K562 (cell line): ENCODE measurements at regions not wholly inside any gene's neighbourhood (a gene's known extent, or its start where the extent isn't known, plus 50 kb on each side); places are given as distances from the start of the nearest gene placed in this dataset.

Experiments
- ATAC-seq: fragments of 200-7000 bp; cut with Tn5 transposase; 3 replicates; pipeline ENCODE4 v1.9.1; 2020; ENCODE audit warnings: moderate library complexity
- BruUV-seq: library from RNA; stranded (reverse); fragments of 400-500 nt; replicated peaks from 2 replicates; lab custom pipeline; 2021; lab: Mats Ljungman, UMichigan
- CTCF ChIA-PET: fragments of 300-600 bp; formaldehyde crosslinking; extraction: SDS; loops from one replicate; lab custom pipeline; 2021; ENCODE audit warnings: low intra/inter-chr PET ratio; lab: Yijun Ruan, JAX
- POLR2A ChIA-PET: fragments of 300-600, 350-650 bp; sonication (Branson Sonifier 250); formaldehyde crosslinking; extraction: SDS; loops from one replicate; lab custom pipeline; 2021; ENCODE audit warnings: antibody characterized with exemption, inconsistent platforms; lab: Yijun Ruan, JAX
- DNase-seq, 4 experiments: peaks; one replicate each; pipeline versions ENCODE4 v3.0.0 to v3.0.0-alpha.2; 2011 to 2018; ENCODE audit warnings: low spot score in 3 of 4, mixed read lengths in 3 of 4; ENCODE audit errors: extremely low read depth in 1 of 4
- FAIRE-seq: peaks from 2 replicates; lab custom pipeline; 2011; peaks lifted over from hg19 to GRCh38; lab: Jason Lieb, UNC
- H2AFZ ChIP-seq: 2 replicates; pipeline ENCODE4 v1.6.0; 2011; ENCODE audit warnings: low read depth, low read length, control low read depth, inconsistent platforms
- H3K27ac ChIP-seq: fragments of 200-600 bp; 3 replicates; pipeline ENCODE4 v1.8.0; 2011; ENCODE audit warnings: low read depth, mild to moderate bottlenecking, control low read depth, inconsistent platforms, low read length, moderate library complexity, mixed read lengths; ENCODE audit errors: extremely low read depth
- H3K27me3 ChIP-seq, 2 experiments: fragments of 300-600 bp in 1 of 2; 2 replicates in 1 of 2; 3 replicates in 1 of 2; pipeline versions ENCODE4 v1.6.0 to v1.8.0; 2011; ENCODE audit warnings: inconsistent platforms in 2 of 2, low read length in 2 of 2, mild to moderate bottlenecking in 1 of 2, mixed read lengths in 1 of 2, moderate library complexity in 1 of 2; ENCODE audit not compliant: control insufficient read depth in 2 of 2, insufficient read depth in 2 of 2
- H3K36me3 ChIP-seq: fragments of 300-600 bp; 3 replicates; pipeline ENCODE4 v1.8.0; 2011; ENCODE audit warnings: mild to moderate bottlenecking, low read length, inconsistent platforms; ENCODE audit not compliant: control insufficient read depth, insufficient read depth
- H3K4me1 ChIP-seq, 2 experiments: fragments of 200-600 bp in 1 of 2; replicated peaks in 1 of 2; 2 replicates in 1 of 2; 3 replicates in 1 of 2; pipeline versions ENCODE4 v1.5.1 to v1.8.0; 2011; ENCODE audit warnings: inconsistent platforms in 2 of 2, low read length in 2 of 2, mild to moderate bottlenecking in 1 of 2, mixed read lengths in 1 of 2, moderate library complexity in 1 of 2; ENCODE audit not compliant: control insufficient read depth in 2 of 2, insufficient read depth in 2 of 2
- H3K4me2 ChIP-seq: 2 replicates; pipeline ENCODE4 v1.6.1; 2011; ENCODE audit warnings: low read length, control low read depth, inconsistent platforms, mixed read lengths; ENCODE audit not compliant: insufficient read depth
- H3K4me3 ChIP-seq: fragments of 200-600 bp; sonication (generic), shearing (Covaris generic); 2 replicates; pipeline ENCODE4 v1.5.1; 2016; ENCODE audit warnings: control low read depth, inconsistent platforms
- H3K79me2 ChIP-seq: fragments of 200-600 bp; 3 replicates; pipeline ENCODE4 v1.8.0; 2011; ENCODE audit warnings: low read length, inconsistent platforms; ENCODE audit not compliant: control insufficient read depth, insufficient read depth
- H3K9ac ChIP-seq, 2 experiments: 2 replicates each; pipeline versions ENCODE4 v1.6.0 to v1.6.1; 2011; ENCODE audit warnings: low read depth in 2 of 2, low read length in 2 of 2, control low read depth in 1 of 2, inconsistent platforms in 1 of 2, mild to moderate bottlenecking in 1 of 2, mixed read lengths in 1 of 2; ENCODE audit not compliant: insufficient read depth in 1 of 2
- H3K9me1 ChIP-seq: one replicate; pipeline ENCODE4 v1.6.0; 2011; ENCODE audit warnings: inconsistent platforms, mild to moderate bottlenecking, low read length, moderate library complexity; ENCODE audit not compliant: control insufficient read depth, insufficient read depth
- H3K9me3 ChIP-seq: replicated peaks from 2 replicates; pipeline ENCODE4 v1.5.1; 2011; ENCODE audit warnings: low read depth, low read length, inconsistent platforms; ENCODE audit not compliant: control insufficient read depth, insufficient read depth
- H4K20me1 ChIP-seq: replicated peaks from 2 replicates; pipeline ENCODE4 v1.6.1; 2011; ENCODE audit warnings: low read length, inconsistent platforms, mixed read lengths; ENCODE audit not compliant: control insufficient read depth, insufficient read depth
- DDX20 ChIP-seq: fragments of 450-650 bp; IDR thresholded peaks from 2 replicates; pipeline ENCODE4 v1.6.1; 2016; ENCODE audit warnings: missing genetic modification characterization, low read depth, mild to moderate bottlenecking, missing compliant biosample characterization, moderate library complexity
- ILF3 ChIP-seq: fragments of 450-650 bp; IDR thresholded peaks from 2 replicates; pipeline ENCODE4 v1.6.1; 2018; ENCODE audit warnings: antibody characterized with exemption, mild to moderate bottlenecking, moderate library complexity, borderline replicate concordance
- RFX5 ChIP-seq: IDR thresholded peaks from 2 replicates; pipeline ENCODE4 v1.6.1; 2011; ENCODE audit warnings: low read depth, mild to moderate bottlenecking, improper control_type of control experiment, low read length
- SREBF1 ChIP-seq: fragments of 150-350 bp; IDR thresholded peaks from 2 replicates; pipeline ENCODE4 v1.6.1; 2014; ENCODE audit warnings: antibody characterized with exemption, low read depth, low read length, borderline replicate concordance
- THRAP3 ChIP-seq: fragments of 450-650 bp; IDR thresholded peaks from 2 replicates; pipeline ENCODE4 v1.6.1; 2016; ENCODE audit warnings: mild to moderate bottlenecking, inconsistent platforms, borderline replicate concordance
- ZFP30 ChIP-seq: fragments of 250-450 bp; sonication (Bioruptor Pico); IDR thresholded peaks from 2 replicates; pipeline ENCODE4 v1.8.0; 2022; ENCODE audit warnings: moderate library complexity, mild to moderate bottlenecking, inconsistent platforms, borderline replicate concordance
- ZNF140 ChIP-seq: fragments of 250-450 bp; sonication (Bioruptor Pico); IDR thresholded peaks from 2 replicates; pipeline ENCODE4 v1.8.0; 2021; ENCODE audit warnings: moderate library complexity, mild to moderate bottlenecking, inconsistent platforms
- ZNF232 ChIP-seq: sonication (generic); formaldehyde crosslinking; IDR thresholded peaks from 2 replicates; pipeline ENCODE4 v1.8.0; 2022; ENCODE audit warnings: mild to moderate bottlenecking, missing genetic modification reagents
- ZNF584 ChIP-seq: fragments of 200-800 bp; sonication (Bioruptor generic); IDR thresholded peaks from 2 replicates; pipeline ENCODE4 v1.6.1; 2016; ENCODE audit warnings: low read depth, mild to moderate bottlenecking, missing genetic modification characterization, missing compliant biosample characterization
- in situ Hi-C: fragments of 300-500 bp; cut with MboI; formaldehyde crosslinking; loops from 4 replicates; pipeline ENCODE4 v1.15.0; 2018; ENCODE audit warnings: inconsistent platforms, mixed read lengths
- intact Hi-C: fragments of 100-400 bp; cut with micrococcal nuclease; formaldehyde crosslinking; loops from 2 replicates; pipeline ENCODE4 v1.14.2; 2022
- TF ChIP-seq, protein P1 (sequence below), 2 experiments: fragments of 250-450 bp in 1 of 2; fragments of 450-650 bp in 1 of 2; sonication (Bioruptor Pico) in 1 of 2; IDR thresholded peaks; 2 replicates each; pipeline versions ENCODE4 v1.6.1 to v1.8.0; 2016 to 2021; ENCODE audit warnings: mild to moderate bottlenecking in 2 of 2, moderate library complexity in 2 of 2, missing compliant biosample characterization in 1 of 2, missing genetic modification characterization in 1 of 2
- TF ChIP-seq, protein P2 (sequence below): fragments of 450-650 bp; IDR thresholded peaks from 2 replicates; pipeline ENCODE4 v1.6.1; 2017; ENCODE audit warnings: antibody characterized with exemption, mild to moderate bottlenecking

DNA sequence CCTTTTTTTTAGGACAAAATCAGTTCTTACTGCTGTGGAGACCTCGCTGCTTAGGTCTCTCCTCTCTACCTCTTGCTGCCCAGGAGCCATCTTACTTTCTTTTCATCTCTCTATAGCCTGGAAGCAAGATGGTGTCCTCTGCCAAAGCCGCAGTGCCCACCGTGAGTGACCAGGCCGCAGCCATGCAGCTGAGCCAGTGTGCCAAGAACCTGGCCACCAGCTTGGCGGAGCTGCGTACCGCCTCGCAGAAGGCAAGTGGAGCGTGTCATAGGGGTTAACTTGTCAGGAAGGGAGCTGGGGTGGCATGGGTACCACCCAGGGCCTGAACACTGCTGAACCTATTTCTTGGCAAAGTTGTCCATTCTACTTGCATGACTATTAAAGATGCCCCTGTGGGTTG, 320.3 kb upstream of the TPM1 start (continued):
- TF ChIP-seq ZFP30 (no peak), SREBF1 (no peak), ZNF140 (CRISPR knock-in tag) (no peak)
- TF ChIP-seq, protein P1, sequence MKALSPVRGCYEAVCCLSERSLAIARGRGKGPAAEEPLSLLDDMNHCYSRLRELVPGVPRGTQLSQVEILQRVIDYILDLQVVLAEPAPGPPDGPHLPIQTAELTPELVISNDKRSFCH (CRISPR knock-in tag; IDR thresholded peaks at IDR 0.05), result no peak
- TF ChIP-seq, protein P1 (tag; IDR thresholded peaks at IDR 0.05), result no peak

DNA sequence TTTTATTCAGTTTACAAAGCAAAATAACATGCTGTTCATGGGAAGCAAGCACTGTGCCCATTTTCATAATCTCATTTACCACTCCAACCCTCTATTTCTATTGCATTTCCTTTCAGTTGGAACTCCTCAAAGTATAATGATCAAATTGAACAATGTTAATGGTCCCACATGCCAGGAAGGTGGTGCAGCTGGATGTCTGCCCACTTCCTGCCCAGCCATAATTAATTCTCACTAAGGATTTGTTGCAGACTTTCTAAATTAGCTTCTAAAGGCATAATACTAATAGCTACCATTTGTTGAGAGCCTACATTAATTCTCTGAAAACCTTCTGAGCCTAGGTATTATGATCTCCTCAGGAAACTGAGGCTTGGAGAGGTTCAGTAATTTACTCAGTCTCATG, 316.1 kb upstream of the TPM1 start:
- H4K20me1 ChIP-seq, result no peaks in the 10 kb centered on the region; the same call in 1 of the 2 replicates
- no peak for TF ChIP-seq ZNF232 (CRISPR knock-in tag)
- TF ChIP-seq, protein P2, sequence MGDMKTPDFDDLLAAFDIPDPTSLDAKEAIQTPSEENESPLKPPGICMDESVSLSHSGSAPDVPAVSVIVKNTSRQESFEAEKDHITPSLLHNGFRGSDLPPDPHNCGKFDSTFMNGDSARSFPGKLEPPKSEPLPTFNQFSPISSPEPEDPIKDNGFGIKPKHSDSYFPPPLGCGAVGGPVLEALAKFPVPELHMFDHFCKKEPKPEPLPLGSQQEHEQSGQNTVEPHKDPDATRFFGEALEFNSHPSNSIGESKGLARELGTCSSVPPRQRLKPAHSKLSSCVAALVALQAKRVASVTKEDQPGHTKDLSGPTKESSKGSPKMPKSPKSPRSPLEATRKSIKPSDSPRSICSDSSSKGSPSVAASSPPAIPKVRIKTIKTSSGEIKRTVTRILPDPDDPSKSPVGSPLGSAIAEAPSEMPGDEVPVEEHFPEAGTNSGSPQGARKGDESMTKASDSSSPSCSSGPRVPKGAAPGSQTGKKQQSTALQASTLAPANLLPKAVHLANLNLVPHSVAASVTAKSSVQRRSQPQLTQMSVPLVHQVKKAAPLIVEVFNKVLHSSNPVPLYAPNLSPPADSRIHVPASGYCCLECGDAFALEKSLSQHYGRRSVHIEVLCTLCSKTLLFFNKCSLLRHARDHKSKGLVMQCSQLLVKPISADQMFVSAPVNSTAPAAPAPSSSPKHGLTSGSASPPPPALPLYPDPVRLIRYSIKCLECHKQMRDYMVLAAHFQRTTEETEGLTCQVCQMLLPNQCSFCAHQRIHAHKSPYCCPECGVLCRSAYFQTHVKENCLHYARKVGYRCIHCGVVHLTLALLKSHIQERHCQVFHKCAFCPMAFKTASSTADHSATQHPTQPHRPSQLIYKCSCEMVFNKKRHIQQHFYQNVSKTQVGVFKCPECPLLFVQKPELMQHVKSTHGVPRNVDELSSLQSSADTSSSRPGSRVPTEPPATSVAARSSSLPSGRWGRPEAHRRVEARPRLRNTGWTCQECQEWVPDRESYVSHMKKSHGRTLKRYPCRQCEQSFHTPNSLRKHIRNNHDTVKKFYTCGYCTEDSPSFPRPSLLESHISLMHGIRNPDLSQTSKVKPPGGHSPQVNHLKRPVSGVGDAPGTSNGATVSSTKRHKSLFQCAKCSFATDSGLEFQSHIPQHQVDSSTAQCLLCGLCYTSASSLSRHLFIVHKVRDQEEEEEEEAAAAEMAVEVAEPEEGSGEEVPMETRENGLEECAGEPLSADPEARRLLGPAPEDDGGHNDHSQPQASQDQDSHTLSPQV, result no peak
- no peak for TF ChIP-seq THRAP3
- TF ChIP-seq RFX5, result no peak
- TF ChIP-seq ZNF584 (CRISPR knock-in tag), result no peak
- no peak for TF ChIP-seq DDX20 (tag)
- no peak for TF ChIP-seq ILF3
- H3K27ac ChIP-seq, result no peak overlapping the region
- no peaks in the 10 kb centered on the region for H3K4me1 ChIP-seq
- in situ Hi-C loops (no loop called here), intact Hi-C loops (no loop called here)
- H3K4me2 ChIP-seq, result no peak overlapping the region
- no peak overlapping the region for H3K4me3 ChIP-seq
- no peak for ATAC-seq
- no peak overlapping the region for H2AFZ ChIP-seq
- H3K27me3 ChIP-seq, result peaks cover 5% of the 10 kb centered on the region in 2 experiments; a peak in 2 of 5 replicates
- no peaks in the 10 kb centered on the region for H3K36me3 ChIP-seq
- CTCF ChIA-PET, result no interaction called here
- FAIRE-seq, result no peak
- H3K79me2 ChIP-seq, result no peaks in the 10 kb centered on the region
- no peaks in the 10 kb centered on the region for H3K9me3 ChIP-seq
- POLR2A ChIA-PET, result interaction anchor here (0.8 kb wide), 1 partner anchor 280 kb away, joined by 3 read pairs; no protein-coding TSS in a partner anchor
- no peak for DNase-seq
- no peak overlapping the region for H3K9ac ChIP-seq
- no peaks in the 10 kb centered on the region for H3K9me1 ChIP-seq
- BruUV-seq, result no TSS peak
